Suprapubic skin (tissue), 4 donors: ENCODE measurements at regions not wholly inside any gene's neighbourhood (a gene's known extent, or its start where the extent isn't known, plus 50 kb on each side); places are given as distances from the start of the nearest gene placed in this dataset.

Experiments used
- EP300 ChIP-seq: sonication (generic); formaldehyde crosslinking; IDR thresholded peaks from one replicate; pipeline ENCODE4 v1.6.1; 2017; ENCODE audit warnings: antibody characterized with exemption
- POLR2A ChIP-seq, 2 donors: fragments of 450-650 bp; IDR thresholded peaks; one replicate each; pipeline ENCODE4 v1.6.1; 2017; ENCODE audit warnings: antibody characterized with exemption in 2 of 2, mild to moderate bottlenecking in 2 of 2, moderate library complexity in 2 of 2
- POLR2AphosphoS5 ChIP-seq, 3 donors: sonication (generic); formaldehyde crosslinking; IDR thresholded peaks; one replicate each; pipeline ENCODE4 v1.6.1; 2017; ENCODE audit warnings: antibody characterized with exemption in 3 of 3
- TF ChIP-seq, protein P1 (sequence below), 2 donors: fragments of 200-600 bp in 1 of 2; fragments of 450-650 bp in 1 of 2; sonication (generic) in 1 of 2; IDR thresholded peaks; one replicate each; pipeline ENCODE4 v1.5.1; 2016 to 2019; ENCODE audit warnings: antibody characterized with exemption in 2 of 2, mild to moderate bottlenecking in 1 of 2, moderate library complexity in 1 of 2

DNA sequence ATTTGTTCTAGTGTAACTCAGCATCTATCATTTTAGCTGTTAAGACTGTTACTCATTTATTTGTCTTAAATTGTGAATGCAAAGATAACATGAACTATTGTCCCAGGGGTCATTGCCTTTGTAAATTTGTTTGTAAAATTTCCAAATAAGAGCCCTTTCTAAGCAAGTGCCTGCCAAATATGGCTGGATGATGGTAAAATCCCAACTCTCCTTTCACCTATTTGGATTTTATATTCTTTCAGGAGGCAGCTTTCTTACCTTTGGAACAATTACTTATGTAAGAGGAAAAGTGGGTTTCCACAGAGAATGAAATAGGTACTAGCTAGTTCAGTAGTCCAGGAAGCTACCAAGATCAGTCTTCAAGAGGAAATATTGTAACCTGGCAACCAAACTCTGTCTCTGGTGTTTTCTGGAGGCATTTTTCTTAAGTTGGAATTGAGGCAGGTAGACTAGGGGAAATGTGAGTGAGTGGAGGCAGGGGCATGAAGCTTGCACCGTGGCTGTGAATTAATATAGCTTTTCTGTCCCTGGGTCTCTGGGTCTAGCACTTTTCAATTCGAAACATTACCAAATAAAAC, 88.5 kb upstream of the XIST start:
- no peak for TF ChIP-seq EP300
- TF ChIP-seq, protein P1, sequence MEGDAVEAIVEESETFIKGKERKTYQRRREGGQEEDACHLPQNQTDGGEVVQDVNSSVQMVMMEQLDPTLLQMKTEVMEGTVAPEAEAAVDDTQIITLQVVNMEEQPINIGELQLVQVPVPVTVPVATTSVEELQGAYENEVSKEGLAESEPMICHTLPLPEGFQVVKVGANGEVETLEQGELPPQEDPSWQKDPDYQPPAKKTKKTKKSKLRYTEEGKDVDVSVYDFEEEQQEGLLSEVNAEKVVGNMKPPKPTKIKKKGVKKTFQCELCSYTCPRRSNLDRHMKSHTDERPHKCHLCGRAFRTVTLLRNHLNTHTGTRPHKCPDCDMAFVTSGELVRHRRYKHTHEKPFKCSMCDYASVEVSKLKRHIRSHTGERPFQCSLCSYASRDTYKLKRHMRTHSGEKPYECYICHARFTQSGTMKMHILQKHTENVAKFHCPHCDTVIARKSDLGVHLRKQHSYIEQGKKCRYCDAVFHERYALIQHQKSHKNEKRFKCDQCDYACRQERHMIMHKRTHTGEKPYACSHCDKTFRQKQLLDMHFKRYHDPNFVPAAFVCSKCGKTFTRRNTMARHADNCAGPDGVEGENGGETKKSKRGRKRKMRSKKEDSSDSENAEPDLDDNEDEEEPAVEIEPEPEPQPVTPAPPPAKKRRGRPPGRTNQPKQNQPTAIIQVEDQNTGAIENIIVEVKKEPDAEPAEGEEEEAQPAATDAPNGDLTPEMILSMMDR (IDR thresholded peaks at IDR 0.05), result no peak
- no peak for TF ChIP-seq POLR2A (IDR thresholded peaks at IDR 0.05)
- no peak for TF ChIP-seq POLR2AphosphoS5 (IDR thresholded peaks at IDR 0.05)
